ENCODE measurements at regions not wholly inside any gene's neighbourhood (a gene's known extent, or its start where the extent isn't known, plus 50 kb on each side); places are given as distances from the start of the nearest gene placed in this dataset.

DNA sequence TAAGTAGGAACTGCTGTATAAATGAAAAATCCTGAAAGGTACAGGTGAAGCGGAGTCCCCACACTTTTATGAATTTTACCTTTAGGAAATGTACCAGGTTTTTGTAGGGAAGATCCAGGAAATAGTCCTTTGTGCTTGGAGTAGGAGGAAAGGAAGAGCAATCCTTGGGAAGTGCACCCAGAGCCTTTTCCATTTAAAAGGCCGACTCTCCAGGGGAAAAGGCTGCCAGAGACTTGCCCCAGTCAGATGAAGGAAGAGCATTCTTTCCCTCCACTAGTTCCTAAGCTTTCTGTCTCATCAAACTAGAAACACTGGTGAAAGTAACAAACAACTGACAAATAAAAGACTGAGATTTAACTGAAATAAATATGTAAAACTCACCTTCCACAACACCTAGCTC lies 779.4 kb upstream of the CDH6 start:
- H3K27me3 Mint-ChIP-seq, result no peaks in the 10 kb centered on the region
- CTCF ChIA-PET, result no interaction called here
- DNase-seq, result no peak
- no peak overlapping the region for H3K4me3 Mint-ChIP-seq
- peaks cover 16% of the 10 kb centered on the region for H3K9me3 Mint-ChIP-seq
- H3K36me3 Mint-ChIP-seq, result no peaks in the 10 kb centered on the region
- intact Hi-C loops (cut with micrococcal nuclease), result no loop called here
- no peak overlapping the region for H3K27ac Mint-ChIP-seq
- POLR2A ChIA-PET, result no interaction called here
- no peaks in the 10 kb centered on the region for H3K4me1 Mint-ChIP-seq (ENCODE audit: low read depth)

DNA sequence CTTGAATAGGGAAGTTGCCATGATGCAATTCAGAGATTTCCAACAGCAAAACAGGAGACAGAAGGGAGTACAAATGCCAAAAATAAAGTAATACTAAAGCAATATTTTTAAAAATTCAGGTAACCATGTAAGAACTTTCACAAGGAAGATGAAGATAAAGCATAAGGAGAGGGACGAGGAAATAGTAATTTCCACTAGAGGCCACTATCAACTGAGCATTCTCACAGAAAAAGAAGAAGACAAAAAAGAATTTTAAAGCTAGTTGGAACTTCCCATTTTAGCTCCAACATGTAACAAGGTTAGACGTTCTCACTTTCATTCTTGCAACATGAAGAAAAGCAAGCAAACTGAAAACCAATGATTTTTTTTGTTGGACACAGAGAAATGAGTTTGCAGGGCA lies 779.9 kb upstream of the CDH6 start:
- Mint-ChIP-seq H3K36me3 (no peaks in the 10 kb centered on the region), H3K27me3 (no peaks in the 10 kb centered on the region), H3K4me3 (no peak overlapping the region), H3K9me3 (peaks cover 16% of the 10 kb centered on the region), H3K4me1 (ENCODE audit: low read depth) (no peaks in the 10 kb centered on the region), H3K27ac (no peak overlapping the region)
- POLR2A ChIA-PET, result no interaction called here
- no peak for DNase-seq
- CTCF ChIA-PET, result no interaction called here
- intact Hi-C loops (cut with micrococcal nuclease), result no loop called here

DNA sequence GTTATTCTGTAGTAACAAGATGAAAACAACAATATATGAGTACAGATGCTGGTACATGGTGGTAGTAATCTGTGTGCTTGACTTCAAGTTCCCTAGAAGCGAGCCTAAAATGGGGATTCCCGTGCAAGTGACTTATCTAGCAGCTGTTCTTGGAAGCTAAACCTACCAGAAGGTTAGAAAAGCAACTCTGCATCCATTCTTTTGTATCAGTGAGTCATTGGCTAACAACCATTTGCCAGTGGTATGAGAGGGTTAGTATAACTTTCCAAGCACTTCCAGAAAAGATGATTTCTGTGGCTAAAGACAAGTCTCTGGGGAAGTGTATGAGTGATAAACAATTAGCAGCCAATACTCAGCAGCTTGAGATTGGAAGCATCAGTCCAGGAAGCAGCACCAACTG lies 787.7 kb upstream of the CDH6 start:
- POLR2A ChIA-PET, result no interaction called here
- Mint-ChIP-seq H3K27ac (no peak overlapping the region), H3K36me3 (no peaks in the 10 kb centered on the region)

DNA sequence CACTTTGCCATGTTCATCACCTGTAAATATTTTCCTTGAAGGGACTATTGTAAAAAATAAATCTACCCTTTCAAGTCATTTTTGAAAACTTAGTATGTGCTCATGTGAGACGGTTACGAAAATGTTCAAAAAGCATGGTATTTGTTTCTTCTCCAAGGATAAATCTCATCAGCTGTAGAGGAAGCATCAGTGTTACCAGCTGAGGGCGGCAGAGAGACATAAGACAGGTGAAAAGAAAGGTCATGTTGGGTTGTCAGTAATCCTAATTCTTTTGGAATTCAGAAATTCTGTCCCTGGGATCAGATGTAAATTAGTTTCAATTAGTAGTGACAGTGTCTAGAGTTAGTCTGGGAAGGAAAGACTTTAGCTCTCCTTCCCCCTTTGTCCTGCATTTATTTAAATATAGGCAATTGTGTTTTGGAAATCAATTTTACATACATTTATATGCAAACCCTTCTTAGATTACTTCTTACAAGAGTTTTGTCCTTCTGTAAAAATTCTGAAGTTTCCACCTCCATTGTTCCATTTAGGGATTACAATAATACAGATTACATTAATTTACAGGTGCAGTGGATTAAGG lies 791.9 kb upstream of the CDH6 start:
- Mint-ChIP-seq H3K4me3 (no peak overlapping the region), H3K4me1 (ENCODE audit: low read depth) (no peaks in the 10 kb centered on the region), H3K27ac (no peak overlapping the region), H3K27me3 (no peaks in the 10 kb centered on the region), H3K36me3 (no peaks in the 10 kb centered on the region), H3K9me3 (peaks cover 13% of the 10 kb centered on the region)
- CTCF ChIA-PET, result no interaction called here
- intact Hi-C loops (cut with micrococcal nuclease), result no loop called here
- no peak for DNase-seq
- POLR2A ChIA-PET, result no interaction called here

More for the DNA sequence above, 787.7 kb upstream of the CDH6 start:
- intact Hi-C loops (cut with micrococcal nuclease), result no loop called here
- CTCF ChIA-PET, result no interaction called here
- Mint-ChIP-seq H3K9me3 (peaks cover 13% of the 10 kb centered on the region), H3K4me3 (no peak overlapping the region), H3K4me1 (ENCODE audit: low read depth) (no peaks in the 10 kb centered on the region), H3K27me3 (no peaks in the 10 kb centered on the region)
- no peak for DNase-seq

DNA sequence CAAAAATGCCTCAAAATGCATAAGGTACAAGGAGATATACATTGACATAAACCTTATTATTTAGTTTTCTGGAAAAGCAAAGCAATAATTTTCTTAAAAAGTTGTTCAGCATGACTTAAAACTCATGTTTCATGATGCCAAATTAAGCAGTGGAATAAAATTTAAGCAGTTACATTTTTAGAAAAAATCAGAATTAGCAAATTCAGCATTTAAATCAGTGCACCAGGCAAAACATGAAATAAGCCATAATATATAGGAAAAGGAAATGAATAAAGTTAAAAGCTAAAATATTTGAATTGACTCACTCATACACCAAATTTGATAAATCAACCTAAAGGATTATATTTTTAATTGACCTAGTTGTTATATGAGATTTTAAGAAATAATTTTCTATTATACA lies 795.1 kb upstream of the CDH6 start:
- no peak for DNase-seq
- no peaks in the 10 kb centered on the region for H3K4me1 Mint-ChIP-seq (ENCODE audit: low read depth)
- H3K9me3 Mint-ChIP-seq, result peaks cover 6% of the 10 kb centered on the region
- no peaks in the 10 kb centered on the region for H3K27me3 Mint-ChIP-seq
- H3K27ac Mint-ChIP-seq, result no peak overlapping the region
- ChIA-PET CTCF (no interaction called here), POLR2A (no interaction called here)
- H3K4me3 Mint-ChIP-seq, result no peak overlapping the region
- H3K36me3 Mint-ChIP-seq, result no peaks in the 10 kb centered on the region
- intact Hi-C loops (cut with micrococcal nuclease), result no loop called here

DNA sequence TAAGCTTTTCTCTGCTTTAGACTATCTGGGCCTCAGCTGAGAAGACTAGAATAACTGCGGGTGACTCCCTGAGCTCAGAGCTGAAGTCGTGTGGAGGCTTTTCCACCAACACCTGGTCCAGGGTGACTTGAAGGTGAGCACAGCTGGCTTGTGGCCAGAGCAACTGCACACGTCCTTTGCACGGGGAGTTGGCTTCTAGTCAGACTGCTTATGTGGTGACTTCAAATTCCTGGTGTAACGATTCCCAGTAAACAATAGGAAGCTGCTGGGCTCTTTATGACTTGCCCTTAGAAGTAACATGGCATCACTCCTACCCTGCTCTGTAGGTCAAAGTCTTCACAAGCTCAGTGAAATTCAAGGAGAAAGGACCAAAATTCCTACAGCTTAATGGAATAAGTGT lies 800.6 kb upstream of the CDH6 start:
- no peak overlapping the region for H3K4me3 Mint-ChIP-seq

DNA sequence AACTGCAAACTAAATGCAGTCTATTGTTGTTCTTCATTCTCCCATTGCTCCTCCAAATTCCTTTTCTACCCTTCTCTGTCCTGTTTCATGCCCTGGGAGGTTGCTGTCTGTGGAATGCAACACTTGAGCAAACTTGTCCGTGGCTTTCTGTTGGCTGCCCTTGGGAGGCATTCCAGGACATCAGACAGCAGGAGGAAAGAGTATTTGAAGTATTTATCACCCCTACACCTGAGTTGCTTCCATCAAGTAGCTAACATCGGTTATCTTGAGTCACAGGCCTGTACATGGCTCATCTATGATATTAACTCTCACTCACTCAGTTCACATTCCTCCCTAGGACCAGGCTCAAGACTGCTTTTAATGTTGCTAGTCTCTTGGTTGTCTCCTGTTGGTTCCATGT lies 803.4 kb upstream of the CDH6 start:
- no peak overlapping the region for H3K27ac Mint-ChIP-seq
- H3K4me1 Mint-ChIP-seq (ENCODE audit: low read depth), result no peaks in the 10 kb centered on the region
- H3K9me3 Mint-ChIP-seq, result peaks cover 42% of the 10 kb centered on the region
- no peaks in the 10 kb centered on the region for H3K27me3 Mint-ChIP-seq
- H3K4me3 Mint-ChIP-seq, result no peak overlapping the region
- no peak for DNase-seq
- H3K36me3 Mint-ChIP-seq, result no peaks in the 10 kb centered on the region
- POLR2A ChIA-PET, result no interaction called here
- intact Hi-C loops (cut with micrococcal nuclease), result no loop called here
- CTCF ChIA-PET, result no interaction called here

More for the DNA sequence above, 800.6 kb upstream of the CDH6 start:
- no peaks in the 10 kb centered on the region for H3K27me3 Mint-ChIP-seq
- peaks cover 35% of the 10 kb centered on the region for H3K9me3 Mint-ChIP-seq
- intact Hi-C loops (cut with micrococcal nuclease), result no loop called here
- H3K36me3 Mint-ChIP-seq, result no peaks in the 10 kb centered on the region
- ChIA-PET CTCF (no interaction called here), POLR2A (no interaction called here)
- no peaks in the 10 kb centered on the region for H3K4me1 Mint-ChIP-seq (ENCODE audit: low read depth)
- DNase-seq, result no peak
- no peak overlapping the region for H3K27ac Mint-ChIP-seq

DNA sequence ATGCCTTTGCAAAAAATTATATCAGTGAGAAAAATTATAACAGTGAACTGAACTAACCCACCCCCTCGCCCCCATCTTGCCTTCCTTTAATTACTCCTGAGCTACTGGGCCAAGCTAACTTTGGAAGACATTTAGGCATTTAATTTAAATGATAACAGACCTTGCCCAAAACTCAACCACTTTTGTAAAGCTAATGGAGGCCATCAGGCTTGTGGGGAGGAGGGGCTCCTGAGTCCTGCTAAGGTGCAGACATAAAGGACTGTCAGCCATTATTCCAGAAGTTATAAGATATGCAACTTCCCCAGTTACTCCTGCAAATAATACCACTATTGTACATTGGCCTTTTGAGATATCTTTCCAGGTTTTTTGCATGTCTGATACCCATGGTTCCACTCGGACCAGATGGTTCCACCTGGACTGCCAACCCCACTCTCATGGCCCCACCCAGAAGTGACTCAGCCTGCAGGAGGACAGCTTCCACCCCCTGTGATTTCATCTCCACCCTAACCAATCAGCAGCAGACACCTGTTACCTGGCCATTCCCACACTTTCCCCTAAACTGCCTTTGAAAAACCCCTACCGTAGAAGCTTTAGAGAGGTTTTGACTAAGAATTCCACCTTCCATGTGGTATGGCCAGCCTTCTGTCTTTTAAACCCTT lies 805.4 kb upstream of the CDH6 start:
- no peak for DNase-seq
- no peaks in the 10 kb centered on the region for H3K36me3 Mint-ChIP-seq
- no peaks in the 10 kb centered on the region for H3K27me3 Mint-ChIP-seq
- peaks cover 44% of the 10 kb centered on the region for H3K9me3 Mint-ChIP-seq
- no peak overlapping the region for H3K27ac Mint-ChIP-seq
- H3K4me3 Mint-ChIP-seq, result no peak overlapping the region
- intact Hi-C loops (cut with micrococcal nuclease), result no loop called here
- POLR2A ChIA-PET, result no interaction called here
- H3K4me1 Mint-ChIP-seq (ENCODE audit: low read depth), result no peaks in the 10 kb centered on the region
- CTCF ChIA-PET, result no interaction called here

DNA sequence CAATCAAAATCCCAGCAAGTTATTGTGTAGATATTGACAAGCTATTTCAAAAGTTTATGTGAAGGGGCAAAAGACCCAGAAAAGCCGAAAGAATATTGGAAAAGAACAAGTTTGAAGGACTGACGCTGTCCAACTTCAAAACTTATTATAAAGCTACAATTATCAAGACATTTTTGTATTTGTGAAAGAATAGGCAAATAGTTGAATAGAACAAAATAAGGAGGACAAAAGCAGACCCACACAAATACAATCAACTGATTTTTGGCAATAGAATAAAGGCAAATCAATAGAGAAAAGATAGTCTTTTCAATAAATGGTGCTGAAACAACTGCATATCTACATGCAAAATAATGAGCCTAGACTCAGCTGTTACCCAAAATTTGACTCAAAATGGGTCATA lies 807.7 kb upstream of the CDH6 start:
- DNase-seq, result no peak
- H3K4me1 Mint-ChIP-seq (ENCODE audit: low read depth), result no peaks in the 10 kb centered on the region
- H3K27me3 Mint-ChIP-seq, result no peaks in the 10 kb centered on the region
- peaks cover 36% of the 10 kb centered on the region for H3K9me3 Mint-ChIP-seq
- H3K27ac Mint-ChIP-seq, result no peak overlapping the region
- intact Hi-C loops (cut with micrococcal nuclease), result no loop called here
- no peaks in the 10 kb centered on the region for H3K36me3 Mint-ChIP-seq
- ChIA-PET POLR2A (no interaction called here), CTCF (no interaction called here)
- no peak overlapping the region for H3K4me3 Mint-ChIP-seq

DNA sequence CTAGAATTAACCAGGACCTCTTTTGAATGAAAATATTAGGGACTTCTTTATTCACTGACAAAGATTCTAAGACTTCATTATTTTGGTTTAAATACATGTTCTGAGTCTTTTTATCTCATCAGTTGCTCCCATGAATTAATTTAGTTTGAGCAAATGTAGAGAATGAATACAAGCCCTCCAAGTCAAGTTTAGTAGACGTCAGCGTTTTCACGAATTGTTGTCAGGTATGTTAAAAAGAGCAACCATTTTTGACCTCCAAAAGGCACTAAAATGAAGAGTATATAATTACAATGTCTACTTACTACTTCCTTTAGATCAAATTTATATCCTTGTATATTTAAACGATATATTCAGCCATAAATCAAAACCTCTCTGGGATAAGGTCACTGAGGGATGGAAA lies 809.3 kb upstream of the CDH6 start:
- H3K4me3 Mint-ChIP-seq, result no peak overlapping the region
- intact Hi-C loops (cut with micrococcal nuclease), result no loop called here
- peaks cover 25% of the 10 kb centered on the region for H3K9me3 Mint-ChIP-seq
- CTCF ChIA-PET, result no interaction called here
- H3K4me1 Mint-ChIP-seq (ENCODE audit: low read depth), result no peaks in the 10 kb centered on the region
- POLR2A ChIA-PET, result no interaction called here
- H3K27me3 Mint-ChIP-seq, result no peaks in the 10 kb centered on the region
- H3K36me3 Mint-ChIP-seq, result no peaks in the 10 kb centered on the region
- DNase-seq, result no peak
- no peak overlapping the region for H3K27ac Mint-ChIP-seq

DNA sequence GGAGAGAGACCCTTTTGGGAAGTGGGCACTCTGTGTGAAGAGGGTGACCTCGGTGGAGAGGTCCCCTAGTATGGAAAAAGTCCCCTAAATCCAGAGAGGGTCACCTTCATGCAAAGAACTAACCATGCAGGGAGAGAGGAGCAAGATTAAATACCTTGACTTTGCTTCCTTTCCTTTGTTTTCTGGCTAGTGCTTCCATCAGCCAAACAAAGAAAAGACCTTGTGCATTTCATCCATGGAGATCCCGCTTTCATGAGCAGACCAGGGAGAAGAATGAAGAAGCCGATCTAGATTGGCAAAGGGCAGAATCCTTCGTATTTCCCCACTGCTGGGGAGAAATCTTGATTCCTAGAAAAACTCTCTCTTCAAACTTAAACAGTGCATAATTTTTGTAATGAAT lies 813.3 kb upstream of the CDH6 start:
- H3K27ac Mint-ChIP-seq, result no peak overlapping the region
- no peak overlapping the region for H3K4me3 Mint-ChIP-seq
- H3K9me3 Mint-ChIP-seq, result peaks cover 8% of the 10 kb centered on the region
- H3K36me3 Mint-ChIP-seq, result no peaks in the 10 kb centered on the region
- intact Hi-C loops (cut with micrococcal nuclease), result no loop called here
- ChIA-PET POLR2A (no interaction called here), CTCF (no interaction called here)
- no peak for DNase-seq
- no peaks in the 10 kb centered on the region for H3K4me1 Mint-ChIP-seq (ENCODE audit: low read depth)
- no peaks in the 10 kb centered on the region for H3K27me3 Mint-ChIP-seq

DNA sequence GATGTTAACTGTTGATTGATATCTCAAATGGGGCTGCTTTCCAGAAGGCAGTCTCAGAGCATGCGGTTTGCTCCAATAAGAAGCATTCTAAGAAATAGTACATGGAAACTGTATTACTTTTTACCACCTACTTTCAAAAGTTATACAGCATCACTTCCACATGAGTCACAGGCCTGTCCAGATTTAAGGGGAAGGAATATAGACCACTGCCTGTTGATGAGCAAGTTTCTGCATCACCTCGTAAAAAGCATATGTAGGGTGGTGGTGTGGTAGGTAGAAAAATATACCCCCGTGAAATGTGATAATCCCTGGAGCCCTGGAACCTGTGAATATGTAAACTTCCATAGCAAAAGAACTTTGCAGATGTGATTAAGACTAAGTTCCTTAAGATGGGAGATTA lies 816.6 kb upstream of the CDH6 start:
- peaks cover 5% of the 10 kb centered on the region for H3K9me3 Mint-ChIP-seq
- H3K27ac Mint-ChIP-seq, result no peak overlapping the region
- ChIA-PET POLR2A (no interaction called here), CTCF (no interaction called here)
- H3K4me3 Mint-ChIP-seq, result no peak overlapping the region
- intact Hi-C loops (cut with micrococcal nuclease), result no loop called here
- no peaks in the 10 kb centered on the region for H3K36me3 Mint-ChIP-seq
- H3K27me3 Mint-ChIP-seq, result no peaks in the 10 kb centered on the region
- H3K4me1 Mint-ChIP-seq (ENCODE audit: low read depth), result no peaks in the 10 kb centered on the region
- DNase-seq, result no peak

DNA sequence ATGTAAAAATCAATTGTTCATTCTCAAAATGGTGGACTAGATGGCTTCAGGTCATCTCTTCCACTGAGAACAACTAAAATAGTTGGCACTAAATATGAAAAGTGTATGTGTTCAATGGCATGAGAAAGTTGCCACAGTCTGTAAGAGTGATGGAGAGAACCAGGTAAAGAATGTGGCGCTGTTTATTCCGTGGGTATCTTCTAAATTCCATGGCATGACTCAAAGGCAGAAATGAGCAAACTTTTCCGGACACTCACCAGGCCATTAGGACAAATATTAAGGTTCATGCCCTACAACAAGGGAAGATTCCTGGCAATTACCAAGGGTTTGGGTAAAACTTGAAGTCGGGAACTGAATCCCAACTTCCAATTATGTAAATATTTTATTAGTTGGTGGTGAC lies 825.4 kb upstream of the CDH6 start:
- no peaks in the 10 kb centered on the region for H3K4me1 Mint-ChIP-seq (ENCODE audit: low read depth)
- no peak overlapping the region for H3K27ac Mint-ChIP-seq
- H3K36me3 Mint-ChIP-seq, result no peaks in the 10 kb centered on the region
- intact Hi-C loops (cut with micrococcal nuclease), result no loop called here
- CTCF ChIA-PET, result no interaction called here
- peaks cover 24% of the 10 kb centered on the region for H3K9me3 Mint-ChIP-seq
- no peak overlapping the region for H3K4me3 Mint-ChIP-seq
- POLR2A ChIA-PET, result no interaction called here
- no peaks in the 10 kb centered on the region for H3K27me3 Mint-ChIP-seq
- DNase-seq, result no peak

Measured in activated CD4-positive, alpha-beta memory T cell treated with anti-CD3 and anti-CD28 coated beads for 36 hours (primary cell).